Motor neuron (in vitro differentiated cells): ENCODE measurements at regions not wholly inside any gene's neighbourhood (a gene's known extent, or its start where the extent isn't known, plus 50 kb on each side); places are given as distances from the start of the nearest gene placed in this dataset.

Experiments
- ATAC-seq, 8 experiments: fragments of 200-7000 bp; cut with Tn5 transposase; replicated peaks in 6 of 8; 2 replicates each; pipeline ENCODE4 v1.8.0; 2021; ENCODE audit warnings: mild to moderate bottlenecking in 8 of 8, moderate library complexity in 8 of 8
- H3K27ac ChIP-seq, 2 donors: fragments of 250-450 bp; sonication (Bioruptor Pico); 2 replicates each; pipeline ENCODE4 v1.9.0; 2021; ENCODE audit warnings: antibody characterized with exemption in 2 of 2, mild to moderate bottlenecking in 2 of 2, moderate library complexity in 1 of 2
- H3K4me1 ChIP-seq, 2 donors: fragments of 250-450 bp; sonication (Bioruptor Pico); replicated peaks in 1 of 2; 2 replicates each; pipeline ENCODE4 v1.6.1; 2021; ENCODE audit warnings: antibody characterized with exemption in 2 of 2, mild to moderate bottlenecking in 2 of 2, moderate library complexity in 1 of 2
- H3K4me3 ChIP-seq, 5 donors: fragments of 250-450 bp; sonication (Bioruptor Pico); 2 replicates each; pipeline ENCODE4 v1.9.0; 2021; ENCODE audit warnings: antibody characterized with exemption in 5 of 5, mild to moderate bottlenecking in 5 of 5, moderate library complexity in 4 of 5
- WGBS, 10 experiments: fragments of 450-650 bp; shearing (Covaris generic); methylation state at CpG; one replicate each; pipeline ENCODE4 v1.0.0; 2022; 5-methylcytosine and 5-hydroxymethylcytosine counted together
- in situ Hi-C, 9 experiments: fragments of 400-800 bp; cut with MboI; loops; one replicate each; pipeline ENCODE4 v1.15.0; 2021; ENCODE audit warnings: low sequenced_read_pairs in 9 of 9, low pct_unique_long_range_greater_than_20kb in 2 of 9; ENCODE audit not compliant: unreplicated experiment in 9 of 9

GRCh38 chr5:87770016-87770570, 357.4 kb upstream of the CCNH start:
- ATAC-seq = peak in 1 of 8 experiments; percentile 35
- WGBS, 10 experiments = 29 to 89% (median 74%) methylated on average over 3 to 8 of the region's 8 CpGs
- H3K4me1 ChIP-seq = peaks cover 0 to 5% of the 10 kb centered on the region in 2 donors
- H3K4me3 ChIP-seq = no peak overlapping the region
- in situ Hi-C loops = loop anchor here in 1 of 9 experiments (25.0 kb wide), 1 partner anchor 333 kb away; no protein-coding TSS in a partner anchor
- H3K27ac ChIP-seq = no peak overlapping the region

- in situ Hi-C loops = loop anchor here in 1 of 9 experiments (25.0 kb wide), 1 partner anchor 332 kb away; no protein-coding TSS in a partner anchor
- ATAC-seq = no peak
- H3K4me3 ChIP-seq = no peak overlapping the region
- no peak overlapping the region for H3K27ac ChIP-seq
- WGBS, 10 experiments = 0 to 100% (median 80%) methylated on average over 1 to 2 of the region's 2 CpGs
- peaks cover 0 to 5% of the 10 kb centered on the region in 2 donors for H3K4me1 ChIP-seq
These were observed 356.4 kb upstream of the CCNH start for GRCh38 chr5:87769157-87769556.

GRCh38 chr5:87768190-87768589, 355.5 kb upstream of the CCNH start:
- ATAC-seq = no peak
- in situ Hi-C loops = loop anchor here in 1 of 9 experiments (25.0 kb wide), 1 partner anchor 331 kb away; no protein-coding TSS in a partner anchor
- H3K27ac ChIP-seq = no peak overlapping the region
- peaks cover 0 to 5% of the 10 kb centered on the region in 2 donors for H3K4me1 ChIP-seq
- whole genome bisulfite sequencing, 10 experiments = 20 to 100% (median 92%) methylated on average over 1 to 2 of the region's 2 CpGs; no CpG with 5 or more reads in 1 of the 10 experiments
- no peak overlapping the region for H3K4me3 ChIP-seq

GRCh38 chr5:87765009-87765408, 352.3 kb upstream of the CCNH start:
- in situ Hi-C loops = loop anchor here in 1 of 9 experiments (25.0 kb wide), 1 partner anchor 328 kb away; no protein-coding TSS in a partner anchor

GRCh38 chr5:87762631-87763030, 349.9 kb upstream of the CCNH start:
- Histone ChIP-seq H3K4me3 (no peak overlapping the region), H3K27ac (no peak overlapping the region), H3K4me1 (no peaks in the 10 kb centered on the region)
- WGBS, 10 experiments = 67 to 100% (median 90%) methylated on average over 1 of the region's 1 CpG; no CpG with 5 or more reads in 6 of the 10 experiments
- ATAC-seq = no peak
- in situ Hi-C loops = loop anchor here in 1 of 9 experiments (25.0 kb wide), 1 partner anchor 325 kb away; no protein-coding TSS in a partner anchor

More at GRCh38 chr5:87765009-87765408, 352.3 kb upstream of the CCNH start:
- ATAC-seq = no peak
- WGBS, 10 experiments = 100% methylated on average over 2 of the region's 5 CpGs; no CpG with 5 or more reads in 9 of the 10 experiments
- H3K27ac ChIP-seq = no peak overlapping the region
- no peaks in the 10 kb centered on the region for H3K4me1 ChIP-seq
- no peak overlapping the region for H3K4me3 ChIP-seq

- ATAC-seq = no peak
- Histone ChIP-seq H3K27ac (no peak overlapping the region), H3K4me1 (peaks cover 0 to 4% of the 10 kb centered on the region in 2 donors), H3K4me3 (no peak overlapping the region)
- in situ Hi-C loops = loop anchor here in 1 of 9 experiments (25.0 kb wide), 1 partner anchor 320 kb away; no protein-coding TSS in a partner anchor
- 0 to 100% (median 57%) methylated on average over 1 of the region's 1 CpG; no CpG with 5 or more reads in 2 of the 10 experiments for WGBS, 10 experiments
These were observed 344.2 kb upstream of the CCNH start for GRCh38 chr5:87756951-87757350.

GRCh38 chr5:87755360-87755759, 342.6 kb upstream of the CCNH start:
- Histone ChIP-seq H3K4me3 (no peak overlapping the region), H3K4me1 (peaks cover 0 to 4% of the 10 kb centered on the region in 2 donors), H3K27ac (no peak overlapping the region)
- in situ Hi-C loops = loop anchor here in 1 of 9 experiments (25.0 kb wide), 1 partner anchor 318 kb away; no protein-coding TSS in a partner anchor
- WGBS, 10 experiments = 2 to 66% (median 59%) methylated on average over 1 to 5 of the region's 5 CpGs; no CpG with 5 or more reads in 1 of the 10 experiments
- no peak for ATAC-seq

GRCh38 chr5:87754009-87754757, 341.5 kb upstream of the CCNH start:
- Histone ChIP-seq H3K4me1 (peaks cover 0 to 4% of the 10 kb centered on the region in 2 donors), H3K27ac (no peak overlapping the region), H3K4me3 (no peak overlapping the region)
- in situ Hi-C loops = loop anchor here in 1 of 9 experiments (25.0 kb wide), 1 partner anchor 317 kb away; no protein-coding TSS in a partner anchor
- WGBS, 10 experiments = 4 to 34% (median 15%) methylated on average over 1 to 6 of the region's 6 CpGs
- peak; percentile 27 to 99 (median 96) for ATAC-seq

- WGBS, 10 experiments = 19 to 100% (median 77%) methylated on average over 1 to 4 of the region's 4 CpGs; no CpG with 5 or more reads in 1 of the 10 experiments
- H3K4me3 ChIP-seq = no peak overlapping the region
- in situ Hi-C loops = loop anchor here in 1 of 9 experiments (25.0 kb wide), 1 partner anchor 315 kb away; no protein-coding TSS in a partner anchor
- peaks cover 0 to 4% of the 10 kb centered on the region in 2 donors for H3K4me1 ChIP-seq
- no peak for ATAC-seq
- no peak overlapping the region for H3K27ac ChIP-seq
These were observed 339.6 kb upstream of the CCNH start for GRCh38 chr5:87752362-87752761.

GRCh38 chr5:87751824-87752223, 339.1 kb upstream of the CCNH start:
- in situ Hi-C loops = loop anchor here in 1 of 9 experiments (25.0 kb wide), 1 partner anchor 315 kb away; no protein-coding TSS in a partner anchor
- H3K27ac ChIP-seq = no peak overlapping the region
- H3K4me3 ChIP-seq = no peak overlapping the region
- H3K4me1 ChIP-seq = peaks cover 0 to 4% of the 10 kb centered on the region in 2 donors
- WGBS, 10 experiments = 42 to 100% (median 82%) methylated on average over 1 to 4 of the region's 4 CpGs
- ATAC-seq = peak in 4 of 8 experiments; percentile 35 to 58 (median 47)

GRCh38 chr5:87746891-87747377, 334.2 kb upstream of the CCNH start:
- Histone ChIP-seq H3K27ac (no peak overlapping the region), H3K4me3 (no peak overlapping the region), H3K4me1 (no peaks in the 10 kb centered on the region)
- in situ Hi-C loops = no loop called here
- peak in 3 of 8 experiments; percentile 13 to 54 (median 27) for ATAC-seq
- 0 to 100% (median 79%) methylated on average over 1 to 2 of the region's 2 CpGs; no CpG with 5 or more reads in 1 of the 10 experiments for WGBS, 10 experiments

- Histone ChIP-seq H3K4me1 (no peaks in the 10 kb centered on the region), H3K27ac (no peak overlapping the region), H3K4me3 (no peak overlapping the region)
- in situ Hi-C loops = no loop called here
- ATAC-seq = no peak
These were observed 333.6 kb upstream of the CCNH start for GRCh38 chr5:87746341-87746740.

GRCh38 chr5:87741881-87742280, 329.2 kb upstream of the CCNH start:
- in situ Hi-C loops = no loop called here
- peak in 1 of 8 experiments; percentile 35 for ATAC-seq
- WGBS, 10 experiments = 0 to 40% (median 7%) methylated on average over 1 to 2 of the region's 2 CpGs
- Histone ChIP-seq H3K27ac (no peak overlapping the region), H3K4me3 (no peak overlapping the region), H3K4me1 (peaks cover 0 to 3% of the 10 kb centered on the region in 2 donors)
